Fibroblast of pulmonary artery (primary cell): ENCODE measurements at regions not wholly inside any gene's neighbourhood (a gene's known extent, or its start where the extent isn't known, plus 50 kb on each side); places are given as distances from the start of the nearest gene placed in this dataset.

ENCODE experiments used
- DNase-seq: peaks from one replicate; pipeline ENCODE4 v3.0.0-alpha.2; 2010; ENCODE audit warnings: low read depth
- H3K4me3 ChIP-seq: replicated peaks from 2 replicates; pipeline ENCODE4 v1.5.1; 2011; ENCODE audit warnings: low read depth, mild to moderate bottlenecking, control low read depth, low read length, moderate library complexity
- TF ChIP-seq, protein P1 (sequence below): IDR thresholded peaks from 2 replicates; pipeline ENCODE4 v1.5.1; 2011; ENCODE audit warnings: mild to moderate bottlenecking, control low read depth, low read length, inconsistent platforms; ENCODE audit errors: missing control alignments

DNA sequence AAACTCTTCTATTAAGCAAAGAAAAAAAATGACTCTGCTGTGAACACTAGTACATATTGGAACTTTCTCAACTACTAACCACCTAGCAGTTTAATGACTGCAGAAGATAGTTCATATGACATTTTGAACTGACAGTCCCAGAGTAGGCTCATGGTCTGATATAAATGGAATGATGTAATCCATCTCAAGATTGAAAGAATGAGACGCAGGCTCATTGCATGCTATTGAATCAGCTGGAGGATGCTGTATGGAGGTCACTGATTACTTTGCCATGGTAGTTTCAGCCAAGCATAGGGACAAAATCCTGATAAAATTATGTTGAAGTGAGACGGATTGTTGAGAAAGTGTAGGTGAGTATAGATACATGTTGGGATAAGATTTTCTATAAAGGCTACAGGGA, 217.6 kb upstream of the SEMA3E start:
- no peak for DNase-seq
- no peak overlapping the region for H3K4me3 ChIP-seq
- TF ChIP-seq, protein P1, sequence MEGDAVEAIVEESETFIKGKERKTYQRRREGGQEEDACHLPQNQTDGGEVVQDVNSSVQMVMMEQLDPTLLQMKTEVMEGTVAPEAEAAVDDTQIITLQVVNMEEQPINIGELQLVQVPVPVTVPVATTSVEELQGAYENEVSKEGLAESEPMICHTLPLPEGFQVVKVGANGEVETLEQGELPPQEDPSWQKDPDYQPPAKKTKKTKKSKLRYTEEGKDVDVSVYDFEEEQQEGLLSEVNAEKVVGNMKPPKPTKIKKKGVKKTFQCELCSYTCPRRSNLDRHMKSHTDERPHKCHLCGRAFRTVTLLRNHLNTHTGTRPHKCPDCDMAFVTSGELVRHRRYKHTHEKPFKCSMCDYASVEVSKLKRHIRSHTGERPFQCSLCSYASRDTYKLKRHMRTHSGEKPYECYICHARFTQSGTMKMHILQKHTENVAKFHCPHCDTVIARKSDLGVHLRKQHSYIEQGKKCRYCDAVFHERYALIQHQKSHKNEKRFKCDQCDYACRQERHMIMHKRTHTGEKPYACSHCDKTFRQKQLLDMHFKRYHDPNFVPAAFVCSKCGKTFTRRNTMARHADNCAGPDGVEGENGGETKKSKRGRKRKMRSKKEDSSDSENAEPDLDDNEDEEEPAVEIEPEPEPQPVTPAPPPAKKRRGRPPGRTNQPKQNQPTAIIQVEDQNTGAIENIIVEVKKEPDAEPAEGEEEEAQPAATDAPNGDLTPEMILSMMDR = no peak

DNA sequence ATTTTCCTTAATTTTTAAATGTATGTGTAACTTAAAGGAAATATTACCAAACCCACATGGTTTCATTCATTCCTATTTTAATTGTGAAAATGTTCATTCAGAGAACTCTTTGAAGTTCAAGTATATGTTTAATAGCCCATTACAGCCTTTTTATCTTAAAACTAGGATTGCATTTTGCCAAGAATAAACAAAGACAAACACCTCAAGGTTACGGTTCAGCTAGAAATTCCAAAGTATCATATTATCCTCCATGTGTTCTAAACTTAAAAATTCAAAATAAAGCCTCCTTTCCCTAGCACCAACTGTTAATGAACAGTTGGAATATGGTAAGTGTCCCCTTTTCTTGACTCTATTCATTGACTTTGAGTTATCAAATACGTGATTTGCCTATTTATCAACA, 215.6 kb upstream of the SEMA3E start:
- no peak for DNase-seq
- H3K4me3 ChIP-seq = no peak overlapping the region
- TF ChIP-seq, protein P1 = no peak

DNA sequence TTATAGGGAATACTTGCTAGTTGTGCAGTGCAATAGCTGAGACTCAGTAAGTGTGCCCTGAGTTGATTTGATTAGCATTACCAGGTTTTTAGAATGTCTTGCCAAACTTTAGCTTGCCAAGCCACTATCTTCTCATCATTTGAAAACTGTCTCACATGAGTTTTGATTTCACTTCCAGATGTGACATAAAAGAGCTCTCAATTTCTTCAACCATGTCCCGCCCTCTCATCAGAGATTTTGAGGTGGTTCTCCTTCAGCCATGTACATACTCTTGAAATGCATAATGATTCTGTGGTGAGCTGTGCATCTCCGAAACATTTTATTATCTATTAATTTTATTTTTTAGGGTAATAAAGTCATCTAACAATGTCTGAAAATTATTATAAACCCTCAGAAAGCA, 215.0 kb upstream of the SEMA3E start:
- TF ChIP-seq, protein P1 = no peak
- no peak for DNase-seq
- H3K4me3 ChIP-seq = no peak overlapping the region

DNA sequence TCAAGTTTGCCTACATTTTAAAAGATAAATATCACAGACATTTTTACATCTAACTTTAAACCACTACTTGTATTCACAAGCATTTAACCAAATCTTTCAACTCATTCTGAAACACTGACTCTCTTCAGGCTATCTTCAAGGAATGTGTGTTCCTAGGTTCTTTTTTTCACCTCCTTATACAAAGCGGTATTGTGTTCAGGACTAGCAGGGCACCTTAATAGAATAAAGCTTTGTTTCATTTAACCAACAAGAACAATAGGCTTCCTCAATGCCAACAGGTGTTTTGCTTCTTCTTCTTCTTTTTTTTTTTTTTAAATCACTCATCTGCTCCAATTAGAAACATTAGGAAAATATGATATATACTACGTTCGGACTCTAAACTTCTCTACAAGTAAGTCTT, 212.9 kb upstream of the SEMA3E start:
- TF ChIP-seq, protein P1 = no peak
- H3K4me3 ChIP-seq = no peak overlapping the region
- no peak for DNase-seq

DNA sequence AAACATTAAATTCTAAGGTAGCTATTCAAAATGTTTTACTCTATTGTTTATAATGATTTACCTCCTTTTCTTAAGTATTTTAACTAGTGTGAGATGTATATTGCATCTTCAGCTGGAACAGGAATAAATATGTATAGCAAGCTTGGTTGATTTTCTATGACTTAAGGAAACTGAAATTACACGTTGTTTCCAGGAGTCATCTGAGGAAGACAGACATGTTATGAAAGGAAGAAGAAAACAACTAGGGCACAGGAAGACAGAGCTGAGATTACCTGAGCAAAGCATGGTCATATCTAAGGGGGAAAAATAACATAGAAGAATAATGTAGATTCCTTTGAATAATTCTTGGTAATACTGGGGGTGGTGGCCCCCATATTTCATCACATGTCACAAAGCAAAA, 210.9 kb upstream of the SEMA3E start:
- TF ChIP-seq, protein P1 = no peak
- no peak for DNase-seq
- no peak overlapping the region for H3K4me3 ChIP-seq

DNA sequence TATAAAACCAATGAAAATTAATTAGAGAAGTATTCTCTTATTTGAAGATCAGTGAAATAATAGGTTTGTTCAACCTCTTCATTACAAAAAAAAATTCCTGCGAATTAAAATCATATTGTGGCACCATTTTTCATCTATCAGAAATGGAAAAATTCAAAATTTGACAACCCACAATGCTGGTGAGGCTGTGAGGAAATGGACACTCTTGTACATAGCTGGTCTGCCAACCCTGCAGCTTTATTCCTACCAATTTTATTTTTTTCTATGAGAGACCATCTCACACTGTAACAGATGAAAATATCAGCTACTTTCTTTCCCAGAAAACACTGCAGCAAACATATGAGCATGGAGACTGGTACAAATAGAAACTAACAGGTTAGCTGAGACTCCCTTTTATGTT, 208.8 kb upstream of the SEMA3E start:
- H3K4me3 ChIP-seq = no peak overlapping the region
- DNase-seq = no peak
- TF ChIP-seq, protein P1 = no peak

DNA sequence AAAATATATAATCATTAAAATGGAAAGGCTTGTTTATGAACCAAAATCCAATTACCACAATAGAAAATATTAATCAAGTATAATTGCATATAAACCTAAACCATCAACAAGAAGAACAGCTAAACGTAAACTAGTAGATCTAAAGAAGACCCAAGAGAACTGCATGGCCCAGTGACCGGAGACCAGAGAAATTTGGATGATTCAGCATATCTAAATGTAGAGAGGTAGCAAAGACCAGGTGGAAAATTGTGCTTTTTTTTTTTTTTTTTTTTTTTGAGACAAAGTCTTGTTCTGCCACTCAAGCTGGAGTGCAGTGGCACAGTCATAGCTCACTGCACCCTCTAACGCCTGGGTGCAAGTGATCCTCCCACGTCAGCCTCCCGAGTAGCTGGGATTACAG, 207.2 kb upstream of the SEMA3E start:
- TF ChIP-seq, protein P1 = no peak
- no peak overlapping the region for H3K4me3 ChIP-seq
- no peak for DNase-seq
